Gastroesophageal sphincter (tissue), 4 donors: ENCODE measurements at regions not wholly inside any gene's neighbourhood (a gene's known extent, or its start where the extent isn't known, plus 50 kb on each side); places are given as distances from the start of the nearest gene placed in this dataset.

Experiments used
- ATAC-seq: fragments of 150-250 bp; one replicate; pipeline ENCODE4 v1.9.1; 2016; ENCODE audit warnings: mild to moderate bottlenecking, moderate library complexity
- H3K27ac ChIP-seq, 4 donors: fragments of 200-600 bp; sonication (generic) in 3 of 4; 1 replicate in 3 of 4; 2 replicates in 1 of 4; pipeline ENCODE4 v1.5.1; 2016 to 2019
- H3K27me3 ChIP-seq: fragments of 200-600 bp; sonication (generic); one replicate; pipeline ENCODE4 v1.5.1; 2019
- H3K36me3 ChIP-seq, 2 donors: fragments of 200-600 bp; sonication (generic); one replicate each; pipeline ENCODE4 v1.5.1; 2019; ENCODE audit warnings: control low read depth in 1 of 2
- H3K4me1 ChIP-seq, 3 donors: fragments of 200-600 bp; sonication (generic); 1 replicate in 2 of 3; 2 replicates in 1 of 3; pipeline ENCODE4 v1.5.1; 2016 to 2019; ENCODE audit warnings: control low read depth in 2 of 3
- H3K4me3 ChIP-seq, 2 donors: fragments of 200-600 bp; sonication (generic); one replicate each; pipeline ENCODE4 v1.5.1; 2019; ENCODE audit warnings: mild to moderate bottlenecking in 1 of 2, moderate library complexity in 1 of 2
- H3K9me3 ChIP-seq, 3 donors: fragments of 200-600 bp; sonication (generic); one replicate each; pipeline ENCODE4 v1.5.1; 2017 to 2019; ENCODE audit warnings: control low read depth in 2 of 3
- CTCF ChIP-seq, 4 experiments: fragments of 200-600 bp in 2 of 4; fragments of 450-650 bp in 2 of 4; sonication (generic) in 1 of 4; IDR thresholded peaks; one replicate each; pipeline ENCODE4 v1.5.1; 2017 to 2019; ENCODE audit warnings: antibody characterized with exemption in 4 of 4, mild to moderate bottlenecking in 2 of 4, moderate library complexity in 2 of 4
- EP300 ChIP-seq: sonication (generic); formaldehyde crosslinking; IDR thresholded peaks from one replicate; pipeline ENCODE4 v1.6.1; 2017; ENCODE audit warnings: antibody characterized with exemption, mild to moderate bottlenecking
- POLR2A ChIP-seq, 2 donors: fragments of 450-650 bp; IDR thresholded peaks; one replicate each; pipeline ENCODE4 v1.6.1; 2017; ENCODE audit warnings: antibody characterized with exemption in 2 of 2, mild to moderate bottlenecking in 2 of 2, moderate library complexity in 1 of 2
- POLR2AphosphoS5 ChIP-seq: sonication (generic); formaldehyde crosslinking; IDR thresholded peaks from one replicate; pipeline ENCODE4 v1.6.1; 2017; ENCODE audit warnings: antibody characterized with exemption
- whole genome bisulfite sequencing, 2 donors: methylation state at CpG; one replicate each; pipeline ENCODE4 v1.1.5; 2018; ENCODE audit warnings: low coverage in 1 of 2; 5-methylcytosine and 5-hydroxymethylcytosine counted together

- ATAC-seq = no peak
- H3K27me3 ChIP-seq = no peaks in the 10 kb centered on the region
- no peak for TF ChIP-seq EP300
- TF ChIP-seq POLR2AphosphoS5 = no peak
- TF ChIP-seq POLR2A (IDR thresholded peaks at IDR 0.05) = no peak
- no peak for TF ChIP-seq CTCF (IDR thresholded peaks at IDR 0.05)
- H3K36me3 ChIP-seq = no peaks in the 10 kb centered on the region
- H3K4me3 ChIP-seq = no peak overlapping the region
- WGBS, 2 donors = 53 to 70% methylated on average over 2 of the region's 2 CpGs
- H3K27ac ChIP-seq = no peak overlapping the region
- no peaks in the 10 kb centered on the region for H3K4me1 ChIP-seq
- H3K9me3 ChIP-seq = no peaks in the 10 kb centered on the region
These were observed 239.7 kb downstream of the DNAJB9 start for GRCh38 chr7:108809356-108809755.

- no peak overlapping the region for H3K27ac ChIP-seq
- H3K4me1 ChIP-seq = no peaks in the 10 kb centered on the region
- no peaks in the 10 kb centered on the region for H3K9me3 ChIP-seq
- H3K36me3 ChIP-seq = no peaks in the 10 kb centered on the region
- H3K4me3 ChIP-seq = no peak overlapping the region
- TF ChIP-seq CTCF (IDR thresholded peaks at IDR 0.05) (no peak), POLR2A (IDR thresholded peaks at IDR 0.05) (no peak), EP300 (no peak), POLR2AphosphoS5 (no peak)
- ATAC-seq = no peak
- H3K27me3 ChIP-seq = no peaks in the 10 kb centered on the region
- 56 to 57% methylated on average over 2 of the region's 2 CpGs for WGBS, 2 donors
These were observed 241.2 kb downstream of the DNAJB9 start for GRCh38 chr7:108810756-108811385.

- ATAC-seq = no peak
- H3K4me3 ChIP-seq = no peak overlapping the region
- H3K27ac ChIP-seq = no peak overlapping the region
- TF ChIP-seq POLR2A (IDR thresholded peaks at IDR 0.05) (no peak), EP300 (no peak), CTCF (IDR thresholded peaks at IDR 0.05) (no peak)
- H3K4me1 ChIP-seq = no peaks in the 10 kb centered on the region
- H3K36me3 ChIP-seq = no peaks in the 10 kb centered on the region
- 95 to 100% methylated on average over 1 to 3 of the region's 3 CpGs for WGBS, 2 donors
- no peaks in the 10 kb centered on the region for H3K9me3 ChIP-seq
- no peaks in the 10 kb centered on the region for H3K27me3 ChIP-seq
These were observed 243.8 kb downstream of the DNAJB9 start for GRCh38 chr7:108813251-108814014.

- Histone ChIP-seq H3K27ac (no peak overlapping the region), H3K9me3 (no peaks in the 10 kb centered on the region), H3K36me3 (no peaks in the 10 kb centered on the region), H3K4me3 (no peak overlapping the region), H3K4me1 (no peaks in the 10 kb centered on the region), H3K27me3 (no peaks in the 10 kb centered on the region)
- ATAC-seq = no peak
- 42 to 100% methylated on average over 1 to 2 of the region's 2 CpGs for WGBS, 2 donors
- TF ChIP-seq POLR2AphosphoS5 (no peak), EP300 (no peak), POLR2A (IDR thresholded peaks at IDR 0.05) (no peak), CTCF (IDR thresholded peaks at IDR 0.05) (no peak)
These were observed 246.1 kb downstream of the DNAJB9 start for GRCh38 chr7:108815815-108816214.

- Histone ChIP-seq H3K9me3 (no peaks in the 10 kb centered on the region), H3K4me1 (no peaks in the 10 kb centered on the region), H3K27ac (no peak overlapping the region), H3K27me3 (no peaks in the 10 kb centered on the region), H3K36me3 (no peaks in the 10 kb centered on the region), H3K4me3 (no peak overlapping the region)
- 33 to 38% methylated on average over 1 to 2 of the region's 2 CpGs for WGBS, 2 donors
- no peak for TF ChIP-seq CTCF (IDR thresholded peaks at IDR 0.05)
- TF ChIP-seq EP300 = no peak
- no peak for TF ChIP-seq POLR2A (IDR thresholded peaks at IDR 0.05)
- TF ChIP-seq POLR2AphosphoS5 = no peak
- ATAC-seq = no peak
These were observed 249.1 kb downstream of the DNAJB9 start for GRCh38 chr7:108818742-108819141.
